Fibroblast of skin of left quadriceps (primary cell): ENCODE measurements at regions not wholly inside any gene's neighbourhood (a gene's known extent, or its start where the extent isn't known, plus 50 kb on each side); places are given as distances from the start of the nearest gene placed in this dataset.
A peak's percentile ranks its signal among the peaks of the same experiment; 100 is the strongest.
"Not testable (repeated sequence)": the region's sequence is repeated elsewhere in the genome, so short reads cannot be mapped to it uniquely, and the experiment has no call there.

Experiments
- DNase-seq, 2 experiments: peaks; one replicate each; pipeline ENCODE4 v3.0.0-alpha.2; 2013; ENCODE audit warnings: low read depth in 2 of 2

DNA sequence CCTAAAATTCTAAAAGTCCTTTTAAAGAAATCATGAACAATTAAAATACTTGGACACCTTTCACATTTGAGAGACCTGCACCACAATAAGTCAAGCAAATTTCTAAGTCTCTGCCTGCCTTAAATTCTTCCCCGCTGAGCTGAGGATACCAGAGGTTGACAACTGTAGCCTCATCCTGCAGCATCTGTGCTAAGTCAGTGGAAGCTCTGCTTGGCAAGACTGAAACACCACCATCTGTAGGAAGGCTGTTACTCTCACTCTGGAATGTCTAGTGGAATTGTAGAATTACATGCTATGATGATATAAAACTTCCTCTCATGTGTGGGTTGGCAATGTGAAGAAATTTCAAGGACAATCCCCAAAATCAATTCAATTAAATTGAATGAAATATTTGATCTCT, 1756.5 kb downstream of the NCAM2 start:
- no peak for DNase-seq

DNA sequence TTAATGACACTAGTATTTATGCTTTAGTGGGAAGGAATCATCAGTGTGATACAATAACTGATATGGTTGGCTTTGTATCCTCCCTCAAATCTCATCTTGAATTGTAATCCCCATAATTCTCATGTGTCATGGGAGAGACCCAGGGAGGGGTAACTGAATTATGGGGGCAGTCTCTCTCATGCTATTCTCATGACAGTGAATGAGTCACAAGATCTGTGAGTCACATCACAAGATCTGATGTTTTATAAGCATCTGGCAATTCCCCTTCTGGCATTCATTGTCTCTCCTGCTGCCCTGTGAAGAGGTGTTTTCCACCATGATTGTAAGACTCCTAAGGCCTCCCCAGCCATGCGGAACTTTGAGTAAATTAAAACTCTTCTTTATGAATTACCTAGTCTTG, 1760.3 kb downstream of the NCAM2 start:
- peak; percentile 1 to 4 for DNase-seq

DNA sequence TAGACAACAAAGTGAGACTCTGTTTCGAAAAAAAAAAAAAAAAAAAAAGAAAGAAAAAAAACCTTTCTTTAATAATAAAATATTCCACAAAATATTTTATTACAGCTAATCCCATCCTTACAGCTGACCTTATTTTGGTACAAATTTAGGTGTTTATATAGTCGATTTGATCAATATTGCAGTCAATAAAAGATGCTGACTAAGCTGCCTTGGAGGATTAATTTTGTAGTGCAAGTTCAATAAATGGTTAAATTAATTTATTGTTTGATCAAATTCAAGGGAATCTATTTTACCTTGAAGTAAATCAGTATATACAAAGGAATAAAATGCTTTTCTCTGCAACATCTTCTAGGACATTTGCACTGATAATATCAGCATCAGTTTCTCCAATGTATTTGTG, 1764.3 kb downstream of the NCAM2 start:
- no peak for DNase-seq

DNA sequence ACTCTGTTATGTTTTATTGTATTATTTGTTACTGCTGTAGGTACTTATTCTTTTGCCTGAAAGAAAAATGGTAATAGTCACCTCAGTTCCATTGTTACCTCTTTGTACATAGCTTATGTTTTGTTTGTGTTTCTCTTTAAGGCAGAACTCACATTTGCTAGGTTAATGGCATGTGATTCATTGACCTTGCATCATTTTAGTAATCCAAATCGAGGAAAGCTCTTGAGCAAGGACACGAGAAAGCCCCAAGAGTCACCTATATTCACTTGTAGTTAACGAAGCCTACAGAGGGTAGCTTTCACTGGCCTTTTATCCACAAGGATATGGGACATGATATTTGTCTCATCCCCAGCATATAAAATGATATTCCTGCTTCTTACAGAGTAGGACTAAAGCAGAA, 1765.2 kb downstream of the NCAM2 start:
- no peak for DNase-seq

DNA sequence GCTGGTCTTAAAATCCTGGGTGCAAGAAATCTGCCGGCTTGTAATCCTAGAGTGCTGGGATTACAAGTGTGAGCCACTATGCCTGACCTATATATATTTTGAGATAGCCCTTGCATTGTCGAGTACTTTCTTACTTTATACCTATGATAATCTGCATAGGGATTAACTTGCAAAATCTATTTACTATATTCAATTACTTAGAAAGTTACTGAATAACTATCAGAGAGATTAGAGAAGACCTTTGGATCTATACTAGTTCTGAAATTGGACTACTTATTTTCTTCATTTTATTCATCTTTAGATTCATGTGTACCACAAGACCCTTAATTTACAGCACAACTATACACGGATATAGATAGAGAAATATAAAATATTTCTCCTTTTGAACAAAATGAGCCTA, 1766.0 kb downstream of the NCAM2 start:
- no peak for DNase-seq

DNA sequence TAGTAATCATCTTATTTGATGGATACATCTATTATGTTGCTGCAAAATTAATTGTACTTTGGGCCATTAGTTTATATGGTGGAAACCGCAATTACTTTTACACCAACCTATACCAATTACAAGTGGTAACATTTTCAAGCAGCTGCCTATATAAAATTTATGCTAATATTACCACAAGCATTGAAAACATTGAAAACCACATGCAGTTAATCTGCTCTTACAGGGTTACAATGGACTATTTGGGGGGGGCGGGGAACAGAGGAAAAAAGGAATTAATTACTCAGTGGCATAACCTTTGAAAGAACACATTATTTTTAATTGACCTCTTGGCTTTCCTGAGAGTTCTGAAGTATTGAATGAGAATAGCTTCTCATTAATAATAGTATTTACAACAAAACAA, 1793.2 kb downstream of the NCAM2 start:
- DNase-seq: no peak

DNA sequence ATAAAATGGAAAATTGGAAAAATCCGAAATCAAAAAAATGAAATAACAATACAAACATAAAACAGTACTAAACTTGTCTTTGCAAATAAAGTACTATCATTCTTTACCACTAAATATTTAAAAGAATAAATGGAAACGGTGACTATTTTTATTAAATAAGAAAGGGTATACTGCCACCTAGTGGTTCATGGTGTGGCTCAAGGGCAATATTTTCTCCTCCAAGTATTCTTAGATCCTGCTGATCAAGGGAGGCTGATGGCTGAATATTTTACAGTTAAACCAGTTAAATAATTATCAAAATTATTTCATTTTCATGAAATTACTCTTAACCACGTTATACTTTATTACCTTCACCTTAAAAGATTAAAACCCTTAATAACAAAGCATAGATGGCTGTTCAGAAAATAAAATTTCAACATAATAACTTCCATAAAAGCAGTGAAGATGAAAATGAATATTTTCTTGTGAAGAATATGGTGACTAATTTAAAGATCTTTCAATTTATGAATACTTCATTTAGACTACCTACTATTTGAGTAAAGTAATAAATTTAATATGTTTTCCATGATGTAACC, 1793.9 kb downstream of the NCAM2 start:
- peak; percentile 9 to 15 for DNase-seq

DNA sequence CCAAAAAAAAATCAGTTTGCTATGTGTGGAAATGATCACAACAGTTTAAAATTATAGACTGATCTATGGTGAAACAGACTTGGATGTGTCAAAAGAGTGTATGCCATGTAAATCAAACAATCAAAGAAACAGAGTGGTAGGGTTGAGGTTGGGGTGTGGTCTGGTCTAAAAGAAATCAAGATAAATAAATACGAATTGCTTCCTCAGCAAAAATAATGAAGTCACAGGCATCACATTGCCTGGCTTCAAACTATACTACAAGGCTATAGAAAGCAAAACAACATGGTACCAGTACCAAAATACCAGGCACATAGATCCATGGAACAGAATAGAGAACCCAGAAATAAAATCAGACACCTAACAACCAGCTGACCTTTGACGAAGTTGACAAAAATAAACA, 1796.9 kb downstream of the NCAM2 start:
- DNase-seq: no peak

DNA sequence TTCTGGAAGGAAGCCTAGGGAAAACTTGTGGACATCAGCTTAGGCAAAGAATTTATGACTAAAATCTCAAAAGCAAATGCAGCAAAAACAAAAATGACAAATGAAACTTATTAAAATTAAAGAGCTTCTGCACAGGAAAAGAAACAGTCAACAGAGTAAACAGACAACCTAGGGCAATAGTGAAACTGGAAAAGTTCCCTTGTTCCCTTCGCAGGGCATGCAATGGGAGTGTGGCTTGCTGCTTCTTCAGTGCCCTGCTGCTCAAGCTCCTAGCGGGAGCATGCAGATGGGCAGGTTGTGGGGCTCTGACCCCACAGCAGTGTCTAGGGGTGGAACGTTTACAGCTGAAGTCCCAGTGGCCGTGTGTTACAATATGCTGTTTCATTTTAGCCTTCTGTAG, 1797.4 kb downstream of the NCAM2 start:
- DNase-seq: no peak

DNA sequence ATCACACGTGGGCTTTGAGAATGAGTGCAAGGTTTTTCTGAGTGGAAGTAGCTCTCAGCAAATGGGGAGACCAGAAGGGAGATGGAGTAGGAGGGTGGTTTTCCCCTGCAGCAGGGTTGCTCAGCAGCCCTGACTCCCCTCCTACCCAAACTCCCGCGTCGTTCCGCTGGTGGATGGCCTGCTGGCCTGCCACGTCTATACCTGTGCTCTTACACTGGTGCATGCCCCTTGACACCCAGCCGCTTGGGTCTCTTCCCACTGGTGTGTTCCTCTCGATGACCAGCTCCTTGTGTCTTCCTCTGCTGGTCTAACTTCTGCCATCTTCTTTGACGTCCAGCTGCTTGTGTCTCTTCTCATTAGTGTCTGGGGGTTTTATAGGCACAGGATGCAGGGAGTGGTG, 1797.9 kb downstream of the NCAM2 start:
- no peak for DNase-seq

DNA sequence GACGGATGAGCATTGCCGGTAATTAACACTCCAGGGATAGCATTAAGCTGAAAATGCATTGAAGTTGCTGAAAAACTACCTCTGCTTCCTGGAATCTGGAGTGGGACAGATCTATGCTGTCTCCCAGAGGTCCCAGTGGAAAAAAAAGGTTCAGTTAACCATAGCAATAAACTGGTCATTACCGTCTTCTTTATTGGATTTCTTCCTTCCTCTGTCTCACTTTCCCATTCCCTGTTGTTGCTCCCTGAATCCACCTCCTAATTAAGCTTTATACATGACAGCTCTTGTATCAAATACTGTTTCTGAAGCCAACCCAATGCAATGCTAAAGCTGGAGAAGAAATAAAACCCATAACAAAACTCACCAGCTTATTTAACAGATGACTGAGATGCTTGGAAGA, 1805.9 kb downstream of the NCAM2 start:
- DNase-seq: no peak

DNA sequence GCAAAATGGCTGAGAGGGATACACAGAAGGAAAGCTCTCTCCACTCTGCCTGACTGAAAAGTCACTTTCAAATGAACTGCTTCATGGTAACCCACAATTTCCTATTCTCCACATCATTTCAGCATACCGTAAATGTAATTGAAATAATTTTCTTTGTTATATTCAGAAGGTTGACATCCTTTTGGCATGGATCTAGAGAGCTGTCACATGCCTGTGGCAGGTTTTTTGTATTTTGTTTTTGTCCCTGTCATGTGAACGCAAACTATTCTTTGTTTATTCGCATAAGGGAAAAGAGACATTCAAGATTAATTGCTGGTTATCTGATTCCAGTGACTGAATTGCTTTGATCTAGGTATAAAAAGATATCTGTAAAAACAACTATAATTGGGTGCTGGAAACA, 1808.1 kb downstream of the NCAM2 start:
- DNase-seq: no peak

DNA sequence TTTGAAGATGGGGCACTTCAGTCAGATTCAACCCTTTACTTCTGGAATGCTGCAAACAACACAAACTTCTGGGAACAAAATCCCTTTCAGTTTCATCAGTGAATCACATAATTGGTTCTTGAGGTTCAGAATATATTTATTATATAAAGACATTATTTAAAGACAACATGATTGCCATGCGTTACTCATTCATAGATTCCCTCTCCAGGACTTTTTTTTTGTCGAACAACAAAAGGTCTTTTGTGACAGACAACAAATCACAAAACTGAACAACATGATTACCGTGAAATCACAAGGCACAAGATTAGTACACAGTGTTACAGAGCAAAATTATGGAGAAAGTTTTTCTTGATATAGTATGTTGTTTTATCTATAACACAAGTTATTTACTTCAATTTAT, 1815.0 kb downstream of the NCAM2 start:
- DNase-seq: no peak

DNA sequence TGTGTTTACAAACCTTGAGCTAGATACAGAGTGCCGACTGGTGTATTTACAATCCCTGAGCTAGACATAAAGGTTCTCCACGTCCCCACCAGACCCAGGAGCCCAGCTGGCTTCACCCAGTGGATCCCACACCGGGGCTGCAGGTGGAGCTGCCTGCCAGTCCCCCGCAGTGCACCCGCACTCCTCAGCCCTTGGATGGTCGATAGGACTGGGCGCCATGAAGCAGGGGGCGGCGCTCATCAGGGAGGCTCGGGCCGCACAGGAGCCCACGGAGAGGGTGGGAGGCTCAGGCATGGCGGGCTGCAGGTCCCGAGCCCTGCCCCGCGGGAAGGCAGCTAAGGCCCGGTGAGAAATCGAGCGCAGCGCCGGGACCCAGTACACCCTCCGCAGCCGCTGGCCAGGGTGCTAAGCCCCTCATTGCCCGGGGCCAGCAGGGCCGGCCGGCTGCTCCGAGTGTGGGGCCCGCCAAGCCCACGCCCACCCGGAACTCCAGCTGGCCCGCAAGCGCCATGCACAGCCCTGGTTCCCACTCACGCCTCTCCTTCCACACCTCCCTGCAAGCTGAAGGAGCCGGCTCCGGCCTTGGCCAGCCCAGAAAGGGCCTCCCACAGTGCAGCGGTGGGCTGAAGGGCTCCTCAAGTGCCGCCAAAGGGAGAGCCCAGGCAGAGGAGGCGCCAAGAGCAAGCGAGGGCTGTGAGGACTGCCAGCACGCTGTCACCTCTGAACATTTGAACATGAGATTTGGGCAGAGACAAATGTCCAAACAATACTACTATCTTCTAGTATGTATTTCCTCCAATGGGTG, 1820.7 kb downstream of the NCAM2 start:
- not testable (repeated sequence) for DNase-seq

DNA sequence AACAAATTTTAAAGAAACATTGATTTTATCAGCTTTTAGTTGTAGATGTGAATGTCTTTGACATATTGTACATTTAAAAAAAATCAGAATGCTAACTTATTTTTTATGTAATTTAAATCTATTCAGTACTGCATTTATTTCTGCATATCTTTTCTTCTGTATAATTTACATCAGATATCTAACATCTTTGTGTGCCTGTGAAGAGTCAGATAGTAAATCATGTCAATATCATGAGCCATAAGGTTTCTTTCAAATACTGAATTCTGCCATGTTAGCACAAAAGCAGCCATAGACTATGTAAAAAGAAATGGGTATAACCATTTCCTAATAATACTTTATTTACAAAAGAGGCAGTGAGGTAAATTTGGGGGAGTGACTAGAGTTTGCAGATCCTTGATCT, 1829.2 kb downstream of the NCAM2 start:
- no peak for DNase-seq

DNA sequence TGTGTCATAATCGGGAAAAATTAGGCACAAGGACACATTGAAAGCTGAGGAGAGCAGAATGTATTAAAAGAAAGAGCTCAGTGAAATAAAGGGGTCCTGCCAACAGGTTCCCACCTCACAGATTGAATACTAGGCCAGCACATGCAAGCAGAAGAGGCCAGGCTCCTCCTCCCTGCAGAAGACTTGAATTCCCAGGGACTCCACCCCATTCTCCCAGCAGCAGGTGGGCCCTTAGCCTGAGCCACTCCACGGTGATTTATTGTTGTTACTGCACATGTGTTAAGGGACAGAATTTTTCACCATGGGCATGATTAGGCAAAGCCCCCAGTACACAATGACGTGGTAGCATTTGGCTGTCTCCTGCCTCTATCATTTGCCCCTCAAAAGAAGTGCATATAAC, 1844.7 kb downstream of the NCAM2 start:
- DNase-seq: no peak

DNA sequence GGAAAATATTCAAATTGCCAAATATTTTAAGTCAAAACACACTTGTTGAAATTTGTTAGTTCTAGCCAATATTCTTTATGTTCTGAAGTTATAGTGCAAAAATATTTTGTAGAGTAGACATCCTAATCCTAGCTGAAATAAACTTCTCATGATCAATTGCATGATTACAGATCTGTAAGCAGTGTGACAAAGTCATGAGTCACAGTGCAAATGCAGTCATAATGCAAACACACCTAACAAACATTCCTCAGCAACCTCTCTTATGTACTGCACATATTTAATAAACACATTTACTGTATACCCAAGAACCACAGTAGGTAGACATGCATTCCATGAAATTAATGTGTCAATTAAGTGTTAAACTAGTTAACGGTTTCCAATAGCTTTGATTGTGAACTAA, 1857.4 kb downstream of the NCAM2 start:
- DNase-seq: no peak

DNA sequence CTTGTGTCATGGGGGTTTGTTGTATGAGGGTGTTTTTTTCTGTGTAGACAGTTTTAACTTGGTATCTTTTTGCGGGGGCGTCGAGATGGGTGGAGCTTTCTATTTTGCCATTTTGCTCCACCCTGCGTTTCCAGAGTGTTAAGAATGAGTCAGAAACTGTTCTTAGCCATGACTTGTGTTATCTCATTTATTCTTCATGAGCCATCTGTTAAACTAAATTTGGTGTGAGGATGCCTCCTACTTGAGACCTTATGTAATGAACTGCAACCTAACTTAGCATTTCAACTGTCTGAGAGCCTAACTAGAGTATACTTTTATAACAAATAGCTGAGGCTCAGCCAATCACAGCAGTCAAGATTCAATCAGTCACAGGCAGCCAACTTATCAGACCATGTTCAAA, 1873.5 kb downstream of the NCAM2 start:
- DNase-seq: no peak

DNA sequence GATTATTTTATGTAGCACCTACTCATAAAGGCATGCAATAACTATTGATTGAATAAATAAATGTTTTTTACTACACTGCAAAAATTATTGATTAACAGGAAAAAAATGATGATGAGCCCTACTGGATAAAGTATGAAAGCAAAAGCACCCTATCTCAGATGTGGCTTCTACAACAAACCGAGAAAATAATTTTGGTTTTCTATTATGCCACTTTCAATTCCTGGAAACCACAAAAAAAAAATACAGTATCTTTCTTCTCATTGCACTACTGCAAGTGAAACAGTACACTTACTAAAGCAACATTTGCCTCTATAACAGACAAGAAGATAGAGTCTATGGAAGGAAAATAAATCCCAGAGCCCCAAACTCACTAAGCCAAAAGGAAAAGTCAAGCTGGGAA, 1882.4 kb downstream of the NCAM2 start:
- no peak for DNase-seq

DNA sequence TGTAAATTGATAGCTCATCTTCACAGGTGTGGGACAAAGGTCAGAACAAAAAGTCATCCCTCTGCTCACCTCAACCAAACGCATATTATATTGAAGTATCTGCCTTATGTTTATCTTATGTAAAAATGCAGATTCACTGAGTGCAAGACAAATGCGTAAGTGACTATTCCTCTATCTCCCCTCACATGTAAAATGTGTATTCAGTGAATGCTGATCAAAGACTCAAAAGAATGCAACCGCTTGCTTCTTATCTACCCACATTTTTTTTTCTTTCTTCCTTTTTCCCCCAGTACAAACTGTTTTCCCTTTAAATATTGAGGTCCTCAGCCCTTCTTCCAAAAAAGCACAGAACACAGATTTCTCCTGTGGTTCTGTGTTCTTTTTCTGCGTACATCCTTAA, 1882.9 kb downstream of the NCAM2 start:
- no peak for DNase-seq

DNA sequence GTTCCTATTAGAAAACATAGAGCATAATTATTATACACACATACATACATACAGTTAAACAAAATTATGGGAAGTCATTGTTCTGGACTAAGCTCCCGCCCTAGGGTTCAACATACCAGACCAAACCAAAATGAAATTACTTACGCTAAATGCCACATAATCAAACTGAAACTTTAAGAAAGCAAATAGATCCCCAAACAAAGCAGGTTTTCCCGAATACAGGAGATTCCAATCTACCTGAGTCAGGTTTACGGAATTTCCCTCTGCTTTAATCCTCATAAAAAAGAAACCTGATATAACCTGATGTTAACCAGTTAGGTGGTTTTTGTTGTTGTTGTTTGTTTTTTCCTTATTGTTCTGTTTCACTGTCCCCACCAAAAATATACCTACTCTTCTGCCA, 1886.9 kb downstream of the NCAM2 start:
- no peak for DNase-seq

DNA sequence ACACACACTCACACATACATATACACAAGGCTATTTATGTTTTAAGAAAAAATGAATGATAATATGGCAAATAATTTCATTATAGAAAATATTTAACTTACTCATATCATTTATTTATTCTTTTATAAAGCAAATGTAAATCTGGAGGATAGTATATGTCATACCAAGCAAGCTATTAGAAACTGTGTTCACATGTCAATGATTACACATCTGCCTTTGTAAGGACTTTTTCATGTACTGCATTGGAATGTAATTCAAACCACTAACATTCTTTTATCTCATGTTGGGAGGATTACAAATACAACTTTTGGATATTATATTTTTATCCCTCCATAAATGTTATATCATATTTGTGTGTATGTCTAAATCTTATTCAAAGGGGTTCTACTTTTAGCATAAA, 1887.4 kb downstream of the NCAM2 start:
- DNase-seq: no peak

DNA sequence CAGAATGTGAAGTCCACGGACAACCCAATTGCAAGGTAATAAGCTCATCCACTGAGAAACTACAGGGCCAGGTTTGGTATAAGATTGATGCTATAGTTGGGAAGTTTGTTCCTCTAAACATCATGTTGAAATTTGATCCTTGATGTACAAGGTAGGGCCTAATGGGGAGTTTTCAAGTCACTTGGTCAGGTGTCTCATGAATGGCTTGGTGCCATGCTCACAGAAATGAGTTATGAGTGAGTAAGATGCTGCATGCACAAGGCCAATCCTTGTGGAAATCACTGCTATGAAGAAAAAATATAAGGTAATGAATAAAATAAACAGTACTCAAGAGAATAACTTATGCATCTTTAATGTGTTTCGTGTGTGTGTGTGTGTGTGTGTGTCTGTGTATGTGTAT, 1891.2 kb downstream of the NCAM2 start:
- DNase-seq: no peak

DNA sequence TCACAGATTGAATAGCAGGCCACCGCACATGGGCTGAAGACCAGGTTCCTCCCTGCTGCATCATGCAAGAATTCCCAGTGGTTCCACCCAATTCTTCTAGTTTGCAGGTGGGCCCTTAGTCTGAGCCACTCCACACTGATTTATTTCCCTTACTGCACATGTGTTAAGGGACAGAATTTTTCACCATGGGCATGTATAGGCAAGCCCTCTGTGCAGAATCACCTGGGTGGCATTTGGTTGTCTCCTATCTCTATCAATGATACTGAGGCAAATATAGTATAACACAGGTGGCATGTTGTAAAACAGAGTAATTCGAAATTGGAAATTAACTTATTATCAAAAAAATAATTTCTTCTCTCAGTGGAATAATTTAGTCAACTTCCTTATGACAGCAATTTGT, 1892.4 kb downstream of the NCAM2 start:
- no peak for DNase-seq
